ENCODE measurements at regions not wholly inside any gene's neighbourhood (a gene's known extent, or its start where the extent isn't known, plus 50 kb on each side); places are given as distances from the start of the nearest gene placed in this dataset.

- no peak for TF ChIP-seq EZH2 (IDR thresholded peaks at IDR 0.05)
- TF ChIP-seq CTCF (IDR thresholded peaks at IDR 0.05) = no peak
- no peak for TF ChIP-seq EZH2phosphoT487 (IDR thresholded peaks at IDR 0.05)
Measured at GRCh38 chr2:4780679-4781078, 911.5 kb upstream of the SOX11 start.

Measured in neural progenitor cell (in vitro differentiated cells).